LNCaP clone FGC (cell line): ENCODE measurements at regions not wholly inside any gene's neighbourhood (a gene's known extent, or its start where the extent isn't known, plus 50 kb on each side); places are given as distances from the start of the nearest gene placed in this dataset.

ENCODE experiments used
- DNase-seq: peaks from one replicate; pipeline ENCODE4 v3.0.0-alpha.2; 2011; ENCODE audit warnings: low read depth
- H3K4me3 ChIP-seq: 2 replicates; pipeline ENCODE4 v1.5.1; 2011; ENCODE audit warnings: mild to moderate bottlenecking, low read depth, low read length, control low read depth
- CTCF ChIP-seq: IDR thresholded peaks from 2 replicates; pipeline ENCODE4 v1.5.1; 2012; ENCODE audit warnings: mild to moderate bottlenecking; ENCODE audit not compliant: control insufficient read depth, insufficient read depth; ENCODE audit errors: extremely low read depth

- no peak for DNase-seq
- no peak for TF ChIP-seq CTCF
Measured at GRCh38 chr18:29185801-29186200, 1008.9 kb upstream of the CDH2 start.

GRCh38 chr18:29184654-29185053, 1007.7 kb upstream of the CDH2 start:
- DNase-seq, result no peak
- no peak overlapping the region for H3K4me3 ChIP-seq
- no peak for TF ChIP-seq CTCF

More at GRCh38 chr18:29185801-29186200, 1008.9 kb upstream of the CDH2 start:
- no peak overlapping the region for H3K4me3 ChIP-seq

- no peak overlapping the region for H3K4me3 ChIP-seq
- DNase-seq, result no peak
- TF ChIP-seq CTCF, result no peak
Measured at GRCh38 chr18:29181151-29181901, 1004.4 kb upstream of the CDH2 start.

- no peak for TF ChIP-seq CTCF
- no peak overlapping the region for H3K4me3 ChIP-seq
- no peak for DNase-seq
Measured at GRCh38 chr18:29176681-29177080, 999.8 kb upstream of the CDH2 start.

GRCh38 chr18:29174891-29175290, 998.0 kb upstream of the CDH2 start:
- TF ChIP-seq CTCF, result no peak

GRCh38 chr18:29172756-29173067, 995.8 kb upstream of the CDH2 start:
- DNase-seq, result no peak
- no peak overlapping the region for H3K4me3 ChIP-seq
- no peak for TF ChIP-seq CTCF

More at GRCh38 chr18:29174891-29175290, 998.0 kb upstream of the CDH2 start:
- DNase-seq, result no peak
- H3K4me3 ChIP-seq, result no peak overlapping the region
